Caco-2 (cell line): ENCODE measurements at regions not wholly inside any gene's neighbourhood (a gene's known extent, or its start where the extent isn't known, plus 50 kb on each side); places are given as distances from the start of the nearest gene placed in this dataset.

Source experiments
- BruUV-seq: library from RNA; stranded (reverse); fragments of 400-500 nt; replicated peaks from 2 replicates; lab custom pipeline; 2021; lab: Mats Ljungman, UMichigan
- CTCF ChIA-PET: fragments of 300-600 bp; sonication (Branson Sonifier 250); formaldehyde crosslinking; loops from one replicate; lab custom pipeline; 2022; ENCODE audit warnings: antibody characterized with exemption; lab: Charles Lee
- POLR2A ChIA-PET: fragments of 300-600 bp; sonication (Branson Sonifier 250); formaldehyde crosslinking; loops from one replicate; lab custom pipeline; 2022; ENCODE audit warnings: antibody characterized with exemption; lab: Charles Lee
- DNase-seq, 2 experiments: peaks; one replicate each; pipeline versions ENCODE4 v3.0.0 to v3.0.0-alpha.2; 2020 to 2022
- H3K27me3 ChIP-seq: replicated peaks from 2 replicates; pipeline ENCODE4 v1.6.0; 2011; ENCODE audit warnings: low read length; ENCODE audit not compliant: control insufficient read depth, insufficient read depth
- H3K36me3 ChIP-seq: 2 replicates; pipeline ENCODE4 v1.5.1; 2011; ENCODE audit warnings: low read length; ENCODE audit not compliant: control insufficient read depth, insufficient read depth
- H3K4me1 ChIP-seq: fragments of 250-450 bp; sonication (Bioruptor Pico); 2 replicates; pipeline ENCODE4 v1.5.1; 2020; ENCODE audit warnings: mild to moderate bottlenecking
- H3K4me3 ChIP-seq: 2 replicates; pipeline ENCODE4 v1.5.1; 2011; ENCODE audit warnings: low read depth, mild to moderate bottlenecking, control low read depth, low read length
- H3K9me3 ChIP-seq: fragments of 250-450 bp; sonication (Bioruptor Pico); 2 replicates; pipeline ENCODE4 v1.5.1; 2020; ENCODE audit warnings: mild to moderate bottlenecking, moderate library complexity
- H3K27ac Mint-ChIP-seq: one replicate; pipeline ENCODE4 v1.8.0; 2022; ENCODE audit warnings: mixed read lengths; ENCODE audit not compliant: unreplicated experiment
- H3K27me3 Mint-ChIP-seq: one replicate; pipeline ENCODE4 v1.8.0; 2022; ENCODE audit warnings: mixed read lengths; ENCODE audit not compliant: insufficient read depth, unreplicated experiment
- H3K36me3 Mint-ChIP-seq: one replicate; pipeline ENCODE4 v1.8.0; 2022; ENCODE audit warnings: mild to moderate bottlenecking, mixed read lengths; ENCODE audit not compliant: insufficient read depth, unreplicated experiment
- H3K4me1 Mint-ChIP-seq: one replicate; pipeline ENCODE4 v1.8.0; 2022; ENCODE audit warnings: low read depth, mixed read lengths; ENCODE audit not compliant: unreplicated experiment
- H3K4me3 Mint-ChIP-seq: one replicate; pipeline ENCODE4 v1.8.0; 2022; ENCODE audit warnings: mild to moderate bottlenecking, moderate library complexity, mixed read lengths; ENCODE audit not compliant: unreplicated experiment
- H3K9me3 Mint-ChIP-seq: one replicate; pipeline ENCODE4 v1.8.0; 2022; ENCODE audit warnings: mixed read lengths; ENCODE audit not compliant: unreplicated experiment
- intact Hi-C: fragments of 100-400 bp; cut with micrococcal nuclease; formaldehyde crosslinking; loops from one replicate; pipeline ENCODE4 v1.10.0; 2022; ENCODE audit not compliant: unreplicated experiment
- TF ChIP-seq, protein P1 (sequence below), 2 experiments: fragments of 200-600 bp in 1 of 2; IDR thresholded peaks; 1 replicate in 1 of 2; 2 replicates in 1 of 2; pipeline versions ENCODE4 v1.5.1 to v1.8.0; 2011 to 2022; ENCODE audit warnings: antibody characterized with exemption in 1 of 2, control low read depth in 1 of 2, inconsistent platforms in 1 of 2, low read depth in 1 of 2, low read length in 1 of 2, mild to moderate bottlenecking in 1 of 2, moderate library complexity in 1 of 2; ENCODE audit not compliant: insufficient read depth in 1 of 2, severe bottlenecking in 1 of 2, unreplicated experiment in 1 of 2

- TF ChIP-seq, protein P1, sequence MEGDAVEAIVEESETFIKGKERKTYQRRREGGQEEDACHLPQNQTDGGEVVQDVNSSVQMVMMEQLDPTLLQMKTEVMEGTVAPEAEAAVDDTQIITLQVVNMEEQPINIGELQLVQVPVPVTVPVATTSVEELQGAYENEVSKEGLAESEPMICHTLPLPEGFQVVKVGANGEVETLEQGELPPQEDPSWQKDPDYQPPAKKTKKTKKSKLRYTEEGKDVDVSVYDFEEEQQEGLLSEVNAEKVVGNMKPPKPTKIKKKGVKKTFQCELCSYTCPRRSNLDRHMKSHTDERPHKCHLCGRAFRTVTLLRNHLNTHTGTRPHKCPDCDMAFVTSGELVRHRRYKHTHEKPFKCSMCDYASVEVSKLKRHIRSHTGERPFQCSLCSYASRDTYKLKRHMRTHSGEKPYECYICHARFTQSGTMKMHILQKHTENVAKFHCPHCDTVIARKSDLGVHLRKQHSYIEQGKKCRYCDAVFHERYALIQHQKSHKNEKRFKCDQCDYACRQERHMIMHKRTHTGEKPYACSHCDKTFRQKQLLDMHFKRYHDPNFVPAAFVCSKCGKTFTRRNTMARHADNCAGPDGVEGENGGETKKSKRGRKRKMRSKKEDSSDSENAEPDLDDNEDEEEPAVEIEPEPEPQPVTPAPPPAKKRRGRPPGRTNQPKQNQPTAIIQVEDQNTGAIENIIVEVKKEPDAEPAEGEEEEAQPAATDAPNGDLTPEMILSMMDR (IDR thresholded peaks at IDR 0.05; ENCODE audit: insufficient read depth in 1 of 2, low read depth in 1 of 2, low read length in 1 of 2, severe bottlenecking in 1 of 2, unreplicated experiment in 1 of 2): peak; percentile 31 to 52
- POLR2A ChIA-PET: no interaction called here
- H3K9me3 Mint-ChIP-seq: no peaks in the 10 kb centered on the region
- Histone ChIP-seq H3K36me3 (no peaks in the 10 kb centered on the region), H3K4me3 (no peak overlapping the region), H3K27me3 (no peaks in the 10 kb centered on the region), H3K9me3 (no peaks in the 10 kb centered on the region), H3K4me1 (no peaks in the 10 kb centered on the region)
- H3K27me3 Mint-ChIP-seq: peaks cover 11% of the 10 kb centered on the region
- H3K4me1 Mint-ChIP-seq: no peaks in the 10 kb centered on the region
- intact Hi-C loops: no loop called here
- H3K36me3 Mint-ChIP-seq: no peaks in the 10 kb centered on the region
- DNase-seq: peak in 1 of 2 experiments; percentile 56
- no peak overlapping the region for H3K27ac Mint-ChIP-seq
- CTCF ChIA-PET: interaction anchor here (1.2 kb wide), 1 partner anchor 23 kb away, joined by 3 read pairs; no protein-coding TSS in a partner anchor
- no peak overlapping the region for H3K4me3 Mint-ChIP-seq
- no TSS peak for BruUV-seq
Measured at GRCh38 chr5:2207416-2208238, 324.9 kb upstream of the IRX4 start.

DNA sequence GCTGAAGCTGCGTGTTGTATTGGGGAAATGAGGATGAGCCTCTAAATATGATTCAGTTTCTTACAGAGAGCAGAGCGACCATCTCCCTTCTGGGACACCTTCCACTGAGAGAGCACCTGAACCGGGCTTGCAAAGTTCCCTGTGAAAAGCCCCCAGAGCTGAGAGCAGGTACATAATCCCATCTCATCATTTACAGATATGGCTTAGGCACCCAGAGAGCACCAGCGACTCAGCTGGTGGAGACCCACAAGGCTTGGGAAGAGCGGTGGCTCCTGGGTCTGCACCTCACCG lies 324.3 kb upstream of the IRX4 start:
- no peak for DNase-seq
- no peaks in the 10 kb centered on the region for H3K36me3 ChIP-seq
- no peak overlapping the region for H3K4me3 ChIP-seq
- intact Hi-C loops: no loop called here
- H3K9me3 ChIP-seq: no peaks in the 10 kb centered on the region
- H3K27me3 Mint-ChIP-seq: peaks cover 11% of the 10 kb centered on the region
- ChIA-PET CTCF (no interaction called here), POLR2A (no interaction called here)
- H3K36me3 Mint-ChIP-seq: no peaks in the 10 kb centered on the region
- no peaks in the 10 kb centered on the region for H3K27me3 ChIP-seq
- H3K9me3 Mint-ChIP-seq: no peaks in the 10 kb centered on the region
- no TSS peak for BruUV-seq
- no peak overlapping the region for H3K27ac Mint-ChIP-seq
- H3K4me1 Mint-ChIP-seq: no peaks in the 10 kb centered on the region
- no peaks in the 10 kb centered on the region for H3K4me1 ChIP-seq
- TF ChIP-seq, protein P1 (IDR thresholded peaks at IDR 0.05; ENCODE audit: insufficient read depth in 1 of 2, low read depth in 1 of 2, low read length in 1 of 2, severe bottlenecking in 1 of 2, unreplicated experiment in 1 of 2): no peak
- no peak overlapping the region for H3K4me3 Mint-ChIP-seq

- Mint-ChIP-seq H3K4me1 (no peaks in the 10 kb centered on the region), H3K36me3 (no peaks in the 10 kb centered on the region), H3K27me3 (peaks cover 11% of the 10 kb centered on the region), H3K27ac (no peak overlapping the region), H3K9me3 (no peaks in the 10 kb centered on the region), H3K4me3 (no peak overlapping the region)
- Histone ChIP-seq H3K27me3 (no peaks in the 10 kb centered on the region), H3K4me3 (no peak overlapping the region), H3K9me3 (no peaks in the 10 kb centered on the region), H3K36me3 (no peaks in the 10 kb centered on the region), H3K4me1 (no peaks in the 10 kb centered on the region)
- ChIA-PET CTCF (interaction anchor here (0.7 kb wide), 1 partner anchor 1279 kb away, joined by 3 read pairs; no protein-coding TSS in a partner anchor), POLR2A (no interaction called here)
- no TSS peak for BruUV-seq
- TF ChIP-seq, protein P1 (IDR thresholded peaks at IDR 0.05; ENCODE audit: insufficient read depth in 1 of 2, low read depth in 1 of 2, low read length in 1 of 2, severe bottlenecking in 1 of 2, unreplicated experiment in 1 of 2): no peak
- DNase-seq: no peak
- intact Hi-C loops: no loop called here
Measured at GRCh38 chr5:2206293-2207108, 323.8 kb upstream of the IRX4 start.
